Stimulated activated CD4-positive, alpha-beta T cell treated with anti-CD3 and anti-CD28 coated beads, Interleukin-12 subunit alpha, Interleukin-12 subunit beta, amount 100 ng/mL, for 48 hours (primary cell): ENCODE measurements at regions not wholly inside any gene's neighbourhood (a gene's known extent, or its start where the extent isn't known, plus 50 kb on each side); places are given as distances from the start of the nearest gene placed in this dataset.

Source experiments
- DNase-seq, 3 donors: peaks; one replicate each; pipeline ENCODE4 v3.0.0-alpha.2; 2020; ENCODE audit warnings: low read depth in 2 of 3, low spot score in 1 of 3

DNA sequence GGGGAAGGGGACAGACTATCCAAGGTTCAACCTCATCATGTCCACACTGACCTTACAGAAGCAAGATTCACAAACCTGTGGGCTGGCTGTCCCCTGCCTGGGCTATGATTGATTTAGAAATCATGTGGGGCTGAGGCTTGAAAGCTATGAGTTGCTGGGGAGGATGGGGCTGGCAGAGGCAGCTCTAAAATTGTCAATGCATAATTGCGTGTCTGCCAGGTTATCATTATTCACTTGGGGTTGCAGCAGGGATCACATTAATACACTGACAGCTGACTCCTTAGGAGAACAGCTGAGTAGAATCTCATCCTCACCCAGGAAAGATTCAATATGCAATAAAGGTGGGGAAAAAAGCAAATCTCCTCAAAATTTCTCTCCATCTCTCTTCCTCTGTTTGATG lies 866.3 kb downstream of the CCSER2 start:
- DNase-seq: no peak

GRCh38 chr10:85195596-85195995 lies 867.2 kb downstream of the CCSER2 start:
- no peak for DNase-seq

- no peak for DNase-seq
Observed at GRCh38 chr10:85204814-85205213, 876.4 kb downstream of the CCSER2 start.

DNA sequence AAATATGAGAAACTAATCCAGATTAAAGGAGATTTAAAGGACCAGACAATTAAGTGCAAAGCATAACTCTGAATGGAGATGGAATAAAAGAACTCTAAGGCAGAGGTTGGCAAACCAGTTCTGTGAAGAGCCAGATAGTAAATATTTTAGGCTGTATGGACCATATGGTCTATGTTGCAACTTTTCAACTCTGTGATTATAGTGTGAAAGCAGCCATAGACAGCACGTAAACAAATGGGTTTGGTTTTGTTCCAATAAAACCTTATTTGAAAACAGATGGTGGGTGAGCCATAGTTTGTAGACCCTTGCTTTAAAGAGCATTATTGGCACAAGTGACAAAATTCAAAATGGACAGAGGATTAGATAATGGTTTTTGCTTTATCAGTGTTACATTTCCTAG lies 884.1 kb downstream of the CCSER2 start:
- no peak for DNase-seq

- no peak for DNase-seq
Observed at GRCh38 chr10:85213493-85213892, 885.1 kb downstream of the CCSER2 start.

GRCh38 chr10:85222300-85222699 lies 893.9 kb downstream of the CCSER2 start:
- DNase-seq: no peak

GRCh38 chr10:85224366-85224940 lies 896.1 kb downstream of the CCSER2 start:
- DNase-seq: no peak

DNA sequence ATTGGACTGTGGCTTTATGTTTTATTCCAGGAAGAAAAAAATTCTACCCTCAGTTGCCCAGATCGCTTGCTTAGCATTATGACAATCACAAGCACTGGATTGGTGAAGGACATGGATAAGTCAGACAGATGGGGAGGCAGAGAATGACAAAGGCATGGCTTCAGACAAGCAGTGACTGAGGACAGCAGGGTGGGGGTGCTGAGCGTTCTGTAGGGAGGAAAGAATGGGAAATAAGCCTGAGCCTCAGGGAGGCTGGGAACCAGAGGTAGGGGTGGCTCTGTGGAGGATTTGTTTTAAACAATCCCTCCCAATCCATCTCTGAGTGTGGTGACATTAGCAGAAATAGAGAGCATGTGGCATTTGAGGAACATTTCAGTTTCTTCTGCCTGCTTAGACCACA lies 896.9 kb downstream of the CCSER2 start:
- DNase-seq: no peak

- DNase-seq: no peak
Observed at GRCh38 chr10:85226596-85226995, 898.2 kb downstream of the CCSER2 start.

- no peak for DNase-seq
Observed at GRCh38 chr10:85228726-85229125, 900.3 kb downstream of the CCSER2 start.

- no peak for DNase-seq
Observed at GRCh38 chr10:85231534-85232270, 903.3 kb downstream of the CCSER2 start.

DNA sequence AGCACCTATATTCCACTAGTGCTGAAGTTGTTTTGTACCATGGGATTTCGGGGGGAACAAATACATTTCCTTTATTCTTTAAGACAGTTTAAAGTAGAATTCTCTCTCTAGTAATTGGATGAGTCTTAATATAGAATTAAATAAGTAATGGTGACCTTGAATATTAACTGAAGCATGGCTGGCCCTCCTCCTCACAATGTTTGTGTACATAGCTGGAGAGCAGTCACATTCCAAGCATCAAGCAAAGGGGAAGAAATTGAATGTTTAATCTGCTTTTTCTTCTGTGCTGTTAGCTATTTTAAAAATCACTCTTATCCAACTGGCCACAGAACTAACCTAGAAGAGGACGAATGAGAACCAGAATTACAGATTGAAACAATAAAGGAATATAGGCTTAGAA lies 906.9 kb downstream of the CCSER2 start:
- no peak for DNase-seq

DNA sequence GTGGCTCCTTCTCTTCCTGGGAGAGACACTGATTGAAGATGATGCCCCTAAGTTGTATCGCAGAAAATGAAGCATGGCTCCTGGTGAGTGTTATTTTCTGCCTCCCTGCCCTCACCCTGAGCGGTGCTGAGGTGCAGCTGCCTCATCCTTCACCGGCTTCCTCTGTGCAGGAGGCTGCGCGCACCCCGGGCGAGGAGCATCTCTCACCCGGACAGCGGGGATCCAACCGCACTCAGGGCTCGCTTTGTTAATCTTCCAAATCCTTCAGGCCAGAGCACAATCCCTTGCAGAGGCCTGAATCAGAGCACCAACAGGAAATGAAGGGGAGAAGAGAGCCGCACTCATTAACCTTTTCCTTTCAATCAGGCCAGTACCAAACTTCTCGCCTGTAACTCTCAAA lies 910.3 kb downstream of the CCSER2 start:
- no peak for DNase-seq

GRCh38 chr10:85250304-85250703 lies 921.9 kb downstream of the CCSER2 start:
- DNase-seq: no peak

GRCh38 chr10:85256481-85256880 lies 928.1 kb downstream of the CCSER2 start:
- DNase-seq: no peak

DNA sequence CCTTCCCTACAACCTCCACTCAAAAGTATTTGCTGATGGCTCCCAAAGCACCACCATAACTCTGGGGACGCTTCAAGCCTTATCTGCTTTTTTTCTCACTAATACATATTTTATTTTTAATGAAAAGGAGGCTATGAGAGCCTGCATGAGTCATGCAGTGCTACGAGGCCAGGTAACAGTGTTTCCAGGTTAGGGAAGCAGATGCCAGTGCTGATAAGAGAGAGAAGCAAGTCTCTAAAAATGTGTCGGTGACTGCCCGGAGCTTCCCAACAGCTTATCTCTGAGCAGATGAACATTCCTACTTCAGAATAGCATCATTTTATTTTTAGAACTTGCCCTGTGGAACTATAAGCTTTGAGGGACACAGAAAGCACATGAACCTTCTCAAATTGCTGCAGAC lies 931.5 kb downstream of the CCSER2 start:
- DNase-seq: no peak

DNA sequence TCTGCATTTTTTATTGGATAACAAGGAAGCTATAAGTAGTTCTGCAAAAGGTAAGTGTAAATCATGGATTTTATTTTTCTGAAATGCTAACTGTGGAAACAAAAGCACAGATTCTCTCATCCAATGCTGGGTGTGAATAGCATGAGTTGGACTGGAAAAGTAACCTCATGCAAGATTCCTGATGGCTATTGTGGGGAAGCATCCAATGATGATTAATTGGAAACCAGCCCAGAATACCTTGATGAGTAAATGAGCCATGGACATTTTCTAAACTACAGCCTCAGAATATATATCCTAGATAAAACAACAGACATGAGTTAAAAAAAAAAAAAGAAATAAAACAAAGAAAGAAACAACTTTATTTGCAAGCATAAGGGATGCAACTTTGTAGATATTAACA lies 934.6 kb downstream of the CCSER2 start:
- DNase-seq: no peak

DNA sequence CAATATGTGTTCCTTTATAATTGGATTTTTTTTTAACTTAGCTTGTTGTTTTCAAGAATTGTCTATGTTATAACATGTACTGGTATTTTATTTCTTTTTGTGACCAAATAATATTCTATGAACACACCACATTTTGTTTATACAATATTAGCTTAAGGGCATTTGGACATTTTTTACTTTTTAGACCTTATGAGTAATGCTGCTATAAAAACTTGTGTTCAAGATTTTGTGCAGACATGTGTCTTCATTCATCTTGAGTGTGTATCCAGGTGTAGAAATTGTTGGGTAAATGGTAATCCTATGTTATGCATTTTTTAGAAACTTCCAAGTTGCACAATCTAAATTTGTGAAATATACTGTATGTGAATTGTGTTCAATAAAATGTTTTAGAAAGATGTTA lies 936.7 kb downstream of the CCSER2 start:
- DNase-seq: no peak

- no peak for DNase-seq
Observed at GRCh38 chr10:85266808-85267207, 938.4 kb downstream of the CCSER2 start.

GRCh38 chr10:85280014-85280413 lies 951.6 kb downstream of the CCSER2 start:
- DNase-seq: no peak

- no peak for DNase-seq
Observed at GRCh38 chr10:85284778-85285770, 956.7 kb downstream of the CCSER2 start.

- DNase-seq: no peak
Observed at GRCh38 chr10:85293483-85293882, 965.1 kb downstream of the CCSER2 start.
